Right cardiac atrium (tissue), 5 donors: ENCODE measurements at regions not wholly inside any gene's neighbourhood (a gene's known extent, or its start where the extent isn't known, plus 50 kb on each side); places are given as distances from the start of the nearest gene placed in this dataset.

Experiments
- ATAC-seq, 2 donors: fragments of 200-7000 bp; cut with Tn5 transposase; one replicate each; pipeline versions ENCODE4 v1.8.0 to v1.9.1; 2020; ENCODE audit warnings: moderate library complexity in 2 of 2, mild to moderate bottlenecking in 1 of 2
- DNase-seq, 3 donors: peaks; one replicate each; pipeline ENCODE4 v3.0.0-alpha.2; 2020
- H3K27ac ChIP-seq: one replicate; pipeline ENCODE4 v1.5.1; 2013; ENCODE audit warnings: mild to moderate bottlenecking, low read length, control low read depth, moderate library complexity
- H3K27me3 ChIP-seq: one replicate; pipeline ENCODE4 v1.6.1; 2013; ENCODE audit not compliant: control insufficient read depth, insufficient read depth
- H3K4me1 ChIP-seq: one replicate; pipeline ENCODE4 v1.6.1; 2013; ENCODE audit warnings: low read length; ENCODE audit not compliant: control insufficient read depth, insufficient read depth
- H3K4me3 ChIP-seq: one replicate; pipeline ENCODE4 v1.5.1; 2013; ENCODE audit warnings: low read length, control low read depth
- H3K9me3 ChIP-seq: one replicate; pipeline ENCODE4 v1.6.1; 2013; ENCODE audit warnings: low read length; ENCODE audit not compliant: control insufficient read depth
- WGBS: extraction: QIAGEN DNeasy Blood & Tissue Kit; methylation state at CpG from one replicate; pipeline ENCODE4 v1.1.7; 2013; 5-methylcytosine and 5-hydroxymethylcytosine counted together
- intact Hi-C, 4 donors: fragments of 100-400 bp; cut with DNase I; formaldehyde crosslinking; loops; one replicate each; pipeline versions ENCODE4 v1.11.0 to v1.14.0; 2022 to 2023
- donor health status: healthy with polysubstance abuse.
- donor health status: DM: no; HTN: yes; CAD: no.
- donor health status: DM: no; HTN: no; CAD: no.
- donor health status: DM: no; HTN: yes; CAD: no; lungs with severe emphysema.
- donor health status: DM: yes; HTN: yes; CAD: no.

DNA sequence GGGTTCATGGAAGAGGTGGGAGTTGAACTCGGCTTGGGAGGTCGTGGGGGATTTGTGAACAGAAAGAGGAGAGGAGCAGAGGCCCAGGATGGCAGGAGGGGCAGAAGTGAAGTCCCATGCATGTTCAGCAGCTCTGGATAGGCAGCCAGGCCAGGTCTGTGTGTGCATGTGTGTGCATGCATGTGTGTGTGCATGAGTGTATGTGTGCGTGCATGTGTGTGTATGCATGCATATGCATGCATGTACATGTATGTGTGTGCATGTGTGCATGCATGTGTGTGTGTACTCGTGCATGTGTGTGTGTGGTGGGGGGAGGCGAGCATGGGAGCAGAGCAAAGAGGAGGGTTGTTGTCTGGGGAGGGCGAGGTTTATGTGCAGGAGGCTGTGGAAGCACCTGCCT is 178.4 kb downstream of the RPLP1 start:
- no peak for DNase-seq
- ATAC-seq, result no peak
- H3K9me3 ChIP-seq, result no peaks in the 10 kb centered on the region
- intact Hi-C loops, result no loop called here
- no peaks in the 10 kb centered on the region for H3K27me3 ChIP-seq
- no peak overlapping the region for H3K27ac ChIP-seq
- no peak overlapping the region for H3K4me3 ChIP-seq
- WGBS, result 82% methylated on average over 6 of the region's 6 CpGs
- no peaks in the 10 kb centered on the region for H3K4me1 ChIP-seq

DNA sequence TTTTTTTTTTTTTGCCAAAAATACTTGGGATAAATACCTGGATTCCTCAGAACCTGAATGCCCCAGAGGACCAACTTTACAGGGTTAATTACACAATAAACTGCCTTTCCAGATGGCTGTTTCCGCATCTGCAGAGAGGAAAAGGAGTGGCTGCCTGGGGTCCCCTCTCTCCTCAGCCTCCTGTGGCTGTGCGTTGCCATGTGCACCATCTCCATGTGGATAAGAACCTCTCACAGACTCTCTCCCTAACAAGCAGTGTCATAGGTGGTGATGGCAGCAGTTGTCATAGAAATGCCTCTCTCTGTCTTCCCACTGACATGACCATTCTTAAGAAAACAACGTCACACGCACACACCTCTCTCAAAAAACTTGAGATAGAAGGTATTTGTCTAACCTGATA is 179.4 kb downstream of the RPLP1 start:
- no peak for DNase-seq
- Histone ChIP-seq H3K4me1 (no peaks in the 10 kb centered on the region), H3K4me3 (no peak overlapping the region), H3K27me3 (no peaks in the 10 kb centered on the region), H3K27ac (no peak overlapping the region), H3K9me3 (no peaks in the 10 kb centered on the region)
- intact Hi-C loops, result no loop called here
- 45% methylated on average over 4 of the region's 4 CpGs for WGBS
- no peak for ATAC-seq

DNA sequence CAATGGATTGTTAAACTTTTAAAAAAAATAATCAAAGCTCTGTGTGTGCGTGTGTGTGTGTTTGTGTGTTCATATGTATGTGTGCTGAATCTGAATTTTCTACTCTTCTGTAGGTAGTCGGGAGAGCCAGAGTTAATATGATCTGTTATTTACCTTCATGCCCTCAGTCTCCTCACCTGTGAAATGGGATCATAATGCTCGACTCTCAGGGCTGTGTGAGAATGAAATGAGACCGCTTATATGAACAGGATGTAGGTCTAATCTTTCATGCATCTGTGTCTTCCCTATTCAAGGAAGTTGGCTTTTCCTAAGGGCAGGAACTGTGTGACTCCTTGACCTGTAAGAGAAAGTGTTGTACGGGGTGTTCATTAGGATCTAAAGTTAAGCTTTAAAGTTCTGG is 182.2 kb downstream of the RPLP1 start:
- no peaks in the 10 kb centered on the region for H3K27me3 ChIP-seq
- DNase-seq (no peak), ATAC-seq (no peak)
- no peak overlapping the region for H3K27ac ChIP-seq
- H3K9me3 ChIP-seq, result no peaks in the 10 kb centered on the region
- intact Hi-C loops, result no loop called here
- WGBS, result 78% methylated on average over 5 of the region's 5 CpGs
- no peaks in the 10 kb centered on the region for H3K4me1 ChIP-seq
- no peak overlapping the region for H3K4me3 ChIP-seq

DNA sequence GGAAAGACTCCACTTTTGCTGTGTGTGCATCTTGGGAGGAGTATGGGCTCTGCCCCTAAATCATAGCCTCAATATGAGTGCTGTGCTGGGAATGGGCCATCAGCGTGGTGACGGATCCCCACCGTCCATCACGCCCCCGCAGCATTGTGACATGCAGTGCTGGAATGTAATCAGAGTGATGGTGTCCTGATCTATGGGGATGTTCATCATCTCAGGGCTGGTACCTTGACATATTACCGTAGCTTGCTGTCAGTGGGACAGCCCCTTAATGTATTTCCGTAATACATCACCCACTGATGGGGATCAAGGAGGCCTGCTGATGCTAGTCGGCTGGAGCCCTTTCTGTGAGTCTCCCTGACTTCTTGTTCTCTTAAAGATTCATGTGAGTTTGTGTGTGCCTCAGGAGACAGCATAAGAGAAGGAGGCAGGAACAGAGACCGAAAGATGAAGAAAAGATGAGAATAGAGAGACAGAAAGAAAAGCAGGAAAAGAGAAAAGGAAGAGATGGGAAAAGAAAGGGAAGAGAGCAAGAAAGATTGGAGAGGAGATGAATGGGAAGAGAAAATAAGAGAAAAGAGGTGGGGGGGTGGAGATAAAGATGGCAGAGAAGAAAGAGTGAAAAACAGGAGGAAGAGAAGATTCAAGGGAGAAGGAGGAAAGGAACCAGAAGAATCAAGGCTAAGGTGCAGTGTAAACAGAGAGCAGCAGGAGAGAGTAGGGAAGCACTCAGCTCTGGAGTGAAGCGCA is 183.7 kb downstream of the RPLP1 start:
- Histone ChIP-seq H3K9me3 (no peaks in the 10 kb centered on the region), H3K27me3 (no peaks in the 10 kb centered on the region), H3K4me1 (no peaks in the 10 kb centered on the region), H3K4me3 (no peak overlapping the region), H3K27ac (no peak overlapping the region)
- WGBS, result 80% methylated on average over 10 of the region's 10 CpGs
- intact Hi-C loops, result no loop called here
- DNase-seq (no peak), ATAC-seq (no peak)

DNA sequence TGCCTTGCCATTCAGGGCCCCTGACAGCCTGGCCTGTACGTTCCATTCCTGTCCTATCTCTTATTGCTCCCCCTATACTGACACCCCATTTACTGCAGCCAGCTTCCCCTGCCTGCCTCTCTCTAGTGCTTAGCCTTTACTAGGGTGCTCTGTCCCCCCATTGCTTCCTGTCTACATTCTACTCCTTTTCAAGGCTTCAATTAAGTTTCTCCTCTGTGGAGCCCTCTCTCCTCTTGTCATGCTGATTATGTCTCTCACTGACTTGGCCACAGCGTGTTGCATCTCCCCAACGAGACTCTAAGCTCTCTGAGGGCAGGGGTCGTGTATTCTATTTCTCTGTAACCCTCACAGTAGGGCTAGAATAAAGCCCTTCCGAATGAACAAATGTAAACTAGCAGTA is 185.2 kb downstream of the RPLP1 start:
- H3K4me3 ChIP-seq, result no peak overlapping the region
- H3K27me3 ChIP-seq, result no peaks in the 10 kb centered on the region
- no peak overlapping the region for H3K27ac ChIP-seq
- 80% methylated on average over 5 of the region's 5 CpGs for WGBS
- no peaks in the 10 kb centered on the region for H3K4me1 ChIP-seq
- ATAC-seq (no peak), DNase-seq (no peak)
- intact Hi-C loops, result no loop called here
- H3K9me3 ChIP-seq, result no peaks in the 10 kb centered on the region

DNA sequence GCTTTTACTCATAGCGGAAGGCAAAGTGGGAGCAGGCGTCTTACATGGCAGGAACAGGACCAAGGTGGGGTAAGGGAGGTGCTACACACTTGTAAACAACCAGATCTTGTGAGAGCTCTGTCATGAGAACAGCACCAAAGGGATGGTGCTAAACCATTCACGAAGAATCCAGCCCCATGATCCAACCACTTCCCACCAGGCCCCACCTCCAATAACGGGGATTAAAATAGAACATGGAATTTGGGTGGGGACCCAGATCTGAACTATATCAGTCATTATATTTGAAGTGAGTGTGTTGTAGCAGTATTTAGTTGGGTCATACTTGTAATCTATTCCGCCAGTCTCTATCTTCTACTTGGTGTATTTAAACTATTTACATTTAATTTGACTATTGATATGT is 190.9 kb downstream of the RPLP1 start:
- no peaks in the 10 kb centered on the region for H3K4me1 ChIP-seq
- 89% methylated on average over 5 of the region's 5 CpGs for WGBS
- no peaks in the 10 kb centered on the region for H3K9me3 ChIP-seq
- H3K27ac ChIP-seq, result no peak overlapping the region
- no peaks in the 10 kb centered on the region for H3K27me3 ChIP-seq
- no peak for DNase-seq
- H3K4me3 ChIP-seq, result no peak overlapping the region
- intact Hi-C loops, result no loop called here
- ATAC-seq, result no peak

DNA sequence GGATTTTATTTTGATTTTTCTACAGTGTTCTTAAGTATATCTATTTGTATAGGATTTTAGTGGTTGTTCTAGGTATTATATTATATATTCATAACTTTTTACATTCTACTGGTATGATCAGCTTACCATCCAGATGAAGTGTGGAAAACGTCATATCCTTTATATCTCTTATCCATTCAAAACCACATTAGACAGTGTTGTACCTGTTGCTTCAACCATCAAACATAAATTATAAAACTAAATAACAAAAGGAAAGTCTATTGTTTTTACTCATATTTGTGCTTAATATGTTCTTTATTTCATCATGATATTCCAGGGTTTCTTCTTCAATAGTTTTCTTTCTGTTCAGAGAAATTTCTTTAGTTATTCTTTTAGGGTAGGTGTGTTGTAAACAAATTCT is 191.4 kb downstream of the RPLP1 start:
- no peaks in the 10 kb centered on the region for H3K9me3 ChIP-seq
- WGBS, result 85% methylated on average over 1 of the region's 1 CpG
- H3K4me3 ChIP-seq, result no peak overlapping the region
- ATAC-seq (no peak), DNase-seq (no peak)
- H3K27ac ChIP-seq, result no peak overlapping the region
- intact Hi-C loops, result no loop called here
- H3K4me1 ChIP-seq, result no peaks in the 10 kb centered on the region
- H3K27me3 ChIP-seq, result no peaks in the 10 kb centered on the region

DNA sequence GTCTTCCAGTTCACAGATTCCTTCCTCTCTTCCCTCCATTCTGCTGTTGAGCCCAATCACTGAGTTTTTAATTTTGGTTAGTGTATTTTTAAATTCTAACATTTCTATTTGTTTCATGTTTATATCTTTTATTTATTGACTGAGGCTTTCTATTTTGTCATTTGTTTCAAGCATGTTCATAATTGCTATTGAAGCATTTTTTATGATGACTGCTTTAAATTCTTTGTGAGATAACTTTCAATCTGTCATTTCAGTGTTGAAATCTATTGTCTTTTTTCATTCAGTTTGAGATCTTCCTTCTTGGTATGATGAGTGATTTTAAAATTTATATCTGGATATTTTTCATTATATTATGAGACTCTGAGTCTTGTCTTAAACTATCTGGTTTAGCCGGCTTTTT is 192.3 kb downstream of the RPLP1 start:
- ATAC-seq, result no peak
- no peak overlapping the region for H3K27ac ChIP-seq
- intact Hi-C loops, result no loop called here
- WGBS, result 88% methylated on average over 1 of the region's 1 CpG
- H3K9me3 ChIP-seq, result no peaks in the 10 kb centered on the region
- no peaks in the 10 kb centered on the region for H3K4me1 ChIP-seq
- DNase-seq, result no peak
- no peaks in the 10 kb centered on the region for H3K27me3 ChIP-seq
- no peak overlapping the region for H3K4me3 ChIP-seq

DNA sequence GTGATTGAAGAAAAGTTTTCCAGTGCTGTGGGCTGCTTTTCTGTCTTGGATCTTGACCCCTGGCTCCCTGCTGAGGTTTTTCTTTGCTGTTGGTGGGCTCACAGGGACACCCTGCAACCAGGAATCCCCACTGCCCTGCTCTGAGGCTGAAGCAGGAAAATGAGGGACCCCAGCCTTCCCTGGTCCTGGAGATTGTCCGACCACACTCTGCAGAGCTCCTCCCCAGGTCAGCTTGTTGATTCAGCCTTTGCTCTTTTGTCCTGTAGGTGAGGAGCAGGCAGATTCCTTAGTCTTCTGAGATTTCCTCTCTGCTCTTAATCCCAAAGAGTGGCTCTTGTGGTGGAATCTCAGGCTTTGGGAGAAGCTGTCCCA is 194.5 kb downstream of the RPLP1 start:
- H3K27ac ChIP-seq, result no peak overlapping the region
- DNase-seq (no peak), ATAC-seq (no peak)
- H3K4me3 ChIP-seq, result no peak overlapping the region
- WGBS, result 73% methylated on average over 1 of the region's 1 CpG
- intact Hi-C loops, result no loop called here
- H3K27me3 ChIP-seq, result no peaks in the 10 kb centered on the region
- no peaks in the 10 kb centered on the region for H3K9me3 ChIP-seq
- no peaks in the 10 kb centered on the region for H3K4me1 ChIP-seq

DNA sequence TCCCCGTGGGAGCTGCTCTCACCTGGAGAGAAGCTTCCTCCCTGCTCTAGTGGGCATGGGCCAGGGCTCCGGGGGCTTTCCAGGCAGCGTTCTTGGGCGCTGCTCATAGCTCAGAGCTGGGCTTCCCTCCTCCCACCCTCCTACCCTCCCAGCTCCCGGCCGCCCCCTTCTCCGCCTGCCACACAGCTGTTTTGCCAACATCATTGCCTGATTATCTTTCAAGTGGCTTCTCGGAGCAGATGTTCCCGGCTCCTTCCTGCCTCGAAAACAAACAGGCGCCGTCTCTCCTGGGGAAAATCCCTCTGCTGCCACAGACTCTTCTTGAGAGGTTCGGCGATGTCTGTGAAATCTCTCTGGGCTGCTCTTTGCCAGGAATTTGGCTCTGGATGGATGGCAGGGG is 195.6 kb downstream of the RPLP1 start:
- Histone ChIP-seq H3K4me3 (no peak overlapping the region), H3K27ac (no peak overlapping the region), H3K9me3 (no peaks in the 10 kb centered on the region), H3K4me1 (no peaks in the 10 kb centered on the region), H3K27me3 (no peaks in the 10 kb centered on the region)
- ATAC-seq (no peak), DNase-seq (no peak)
- intact Hi-C loops, result no loop called here
- WGBS, result 17% methylated on average over 14 of the region's 14 CpGs

DNA sequence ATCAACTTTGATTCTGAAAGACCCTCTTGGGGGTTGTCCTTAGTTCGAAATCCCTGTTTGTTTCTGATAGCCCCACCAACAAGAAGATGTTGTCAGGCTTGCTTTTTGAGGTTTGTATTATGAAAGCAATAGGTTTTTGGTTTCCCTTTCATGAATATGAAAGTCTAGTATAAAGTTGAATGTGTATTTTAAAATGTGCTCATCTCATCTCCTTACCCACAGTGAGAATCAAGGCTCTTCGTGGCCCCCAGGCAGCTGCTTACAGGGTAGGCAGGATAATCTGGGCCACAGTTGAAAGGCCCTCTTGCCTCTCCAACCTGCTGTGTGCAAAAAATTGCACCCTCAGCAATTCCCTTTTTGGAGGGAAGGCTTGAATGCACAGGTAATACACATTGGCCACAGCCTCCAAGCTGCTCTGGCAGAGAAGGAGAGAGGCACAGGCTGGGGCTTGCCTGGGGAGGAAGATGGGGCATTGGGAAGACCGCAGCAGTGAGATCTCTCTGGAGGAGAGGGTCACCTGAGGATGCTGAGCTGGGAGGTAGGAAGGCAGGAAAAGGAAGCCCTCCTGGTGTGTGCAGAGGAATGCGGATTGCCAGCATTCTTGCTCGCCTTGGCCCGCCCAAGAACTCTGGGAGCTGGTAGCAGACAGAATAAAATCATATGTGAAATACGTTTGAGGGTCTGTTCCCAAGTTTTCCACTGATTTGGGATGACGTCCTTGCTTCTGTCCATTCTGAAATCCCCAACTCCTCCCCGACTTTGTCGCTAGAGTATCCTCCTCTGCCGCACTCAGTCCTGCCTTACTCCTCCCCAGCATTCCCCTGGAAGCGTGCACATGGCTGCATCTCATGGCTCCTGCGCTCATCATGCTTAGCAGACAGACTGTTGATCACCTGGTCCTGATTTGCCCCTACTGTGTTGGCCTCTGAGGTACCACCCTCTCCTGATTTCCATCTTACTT is 196.4 kb downstream of the RPLP1 start:
- DNase-seq (no peak), ATAC-seq (no peak)
- intact Hi-C loops, result no loop called here
- no peaks in the 10 kb centered on the region for H3K27me3 ChIP-seq
- H3K9me3 ChIP-seq, result no peaks in the 10 kb centered on the region
- H3K4me1 ChIP-seq, result no peaks in the 10 kb centered on the region
- 63% methylated on average over 13 of the region's 13 CpGs for WGBS
- no peak overlapping the region for H3K27ac ChIP-seq
- no peak overlapping the region for H3K4me3 ChIP-seq
